Smooth muscle cell (in vitro differentiated cells): ENCODE measurements at regions not wholly inside any gene's neighbourhood (a gene's known extent, or its start where the extent isn't known, plus 50 kb on each side); places are given as distances from the start of the nearest gene placed in this dataset.

ENCODE experiments used
- DNase-seq: peaks from one replicate; lab custom pipeline; 2025; ENCODE audit not compliant: unreplicated experiment; lab: John Stamatoyannopoulos, UW
- H2AFZ ChIP-seq: fragments of 200-600 bp; sonication (generic); 2 replicates; pipeline ENCODE4 v1.6.0; 2016; ENCODE audit warnings: antibody characterized with exemption, low read depth, mild to moderate bottlenecking
- H3F3A ChIP-seq: fragments of 200-600 bp; sonication (generic); 2 replicates; pipeline ENCODE4 v1.6.0; 2017; ENCODE audit warnings: antibody characterized with exemption, low read depth
- H3K27ac ChIP-seq: fragments of 200-600 bp; sonication (generic); 2 replicates; pipeline ENCODE4 v1.5.1; 2016; ENCODE audit warnings: low read depth, mild to moderate bottlenecking
- H3K27me3 ChIP-seq: fragments of 200-600 bp; sonication (generic); 2 replicates; pipeline ENCODE4 v1.6.1; 2016; ENCODE audit warnings: low read depth, mild to moderate bottlenecking
- H3K36me3 ChIP-seq: fragments of 200-600 bp; sonication (generic); 2 replicates; pipeline ENCODE4 v1.5.1; 2016; ENCODE audit warnings: low read depth
- H3K4me1 ChIP-seq: fragments of 200-600 bp; sonication (generic); 2 replicates; pipeline ENCODE4 v1.5.1; 2016; ENCODE audit warnings: low read depth
- H3K4me2 ChIP-seq: fragments of 200-600 bp; sonication (generic); 2 replicates; pipeline ENCODE4 v1.6.0; 2016; ENCODE audit warnings: mild to moderate bottlenecking
- H3K4me3 ChIP-seq: fragments of 200-600 bp; sonication (generic); 2 replicates; pipeline ENCODE4 v1.5.1; 2016; ENCODE audit warnings: mild to moderate bottlenecking
- H3K79me2 ChIP-seq: fragments of 200-600 bp; sonication (generic); 2 replicates; pipeline ENCODE4 v1.6.0; 2016; ENCODE audit warnings: low read depth, mild to moderate bottlenecking
- H3K9ac ChIP-seq: fragments of 200-600 bp; sonication (generic); 2 replicates; pipeline ENCODE4 v1.6.0; 2016; ENCODE audit warnings: low read depth
- H3K9me3 ChIP-seq: fragments of 200-600 bp; sonication (generic); replicated peaks from 2 replicates; pipeline ENCODE4 v1.5.1; 2016; ENCODE audit warnings: low read depth
- H4K20me1 ChIP-seq: fragments of 200-600 bp; sonication (generic); 2 replicates; pipeline ENCODE4 v1.6.0; 2016; ENCODE audit warnings: low read depth
- CTCF ChIP-seq: fragments of 200-600 bp; sonication (generic); IDR thresholded peaks from 2 replicates; pipeline ENCODE4 v1.5.1; 2017; ENCODE audit warnings: borderline replicate concordance, mild to moderate bottlenecking, antibody characterized with exemption; ENCODE audit not compliant: insufficient read depth, poor library complexity, severe bottlenecking
- WGBS: methylation state at CpG from one replicate; pipeline ENCODE4 v1.1.7; 2016; ENCODE audit warnings: low lambda C conversion rate; 5-methylcytosine and 5-hydroxymethylcytosine counted together

- Histone ChIP-seq H2AFZ (peak overlapping the region; percentile 32), H3K9ac (no peak overlapping the region), H3K4me1 (no peaks in the 10 kb centered on the region), H3K27ac (no peak overlapping the region), H3K79me2 (no peaks in the 10 kb centered on the region), H3K9me3 (no peaks in the 10 kb centered on the region), H3K4me2 (no peak overlapping the region), H4K20me1 (no peaks in the 10 kb centered on the region), H3F3A (no peaks in the 10 kb centered on the region), H3K36me3 (no peaks in the 10 kb centered on the region), H3K4me3 (no peak overlapping the region), H3K27me3 (no peaks in the 10 kb centered on the region)
- no peak for TF ChIP-seq CTCF
- WGBS = 58% methylated on average over 2 of the region's 2 CpGs
- no peak for DNase-seq
These were observed 270.3 kb upstream of the CTSO start for GRCh38 chr4:156223985-156224384.

GRCh38 chr4:156217236-156217635, 263.6 kb upstream of the CTSO start:
- H3K27ac ChIP-seq = no peak overlapping the region
- no peaks in the 10 kb centered on the region for H4K20me1 ChIP-seq
- TF ChIP-seq CTCF = no peak
- no peak overlapping the region for H3K4me2 ChIP-seq
- no peak for DNase-seq
- no peaks in the 10 kb centered on the region for H3K4me1 ChIP-seq
- no peak overlapping the region for H3K4me3 ChIP-seq
- H2AFZ ChIP-seq = peak overlapping the region; percentile 30
- H3K9ac ChIP-seq = no peak overlapping the region
- 96% methylated on average over 1 of the region's 1 CpG for WGBS
- H3K9me3 ChIP-seq = no peaks in the 10 kb centered on the region
- no peaks in the 10 kb centered on the region for H3K79me2 ChIP-seq
- no peaks in the 10 kb centered on the region for H3K36me3 ChIP-seq
- no peaks in the 10 kb centered on the region for H3K27me3 ChIP-seq
- no peaks in the 10 kb centered on the region for H3F3A ChIP-seq

- Histone ChIP-seq H3K9me3 (no peaks in the 10 kb centered on the region), H3K4me3 (no peak overlapping the region), H3K79me2 (no peaks in the 10 kb centered on the region), H3K4me2 (no peak overlapping the region), H3K27ac (no peak overlapping the region), H3K36me3 (no peaks in the 10 kb centered on the region), H3K4me1 (peaks cover under 1% of the 10 kb centered on the region), H2AFZ (peak overlapping the region; percentile 42), H3F3A (peaks cover under 1% of the 10 kb centered on the region), H3K27me3 (no peaks in the 10 kb centered on the region), H3K9ac (no peak overlapping the region), H4K20me1 (no peaks in the 10 kb centered on the region)
- no peak for TF ChIP-seq CTCF
- no peak for DNase-seq
These were observed 247.4 kb upstream of the CTSO start for GRCh38 chr4:156201050-156201449.

GRCh38 chr4:156198511-156198910, 244.8 kb upstream of the CTSO start:
- Histone ChIP-seq H3K4me2 (no peak overlapping the region), H3K27ac (no peak overlapping the region), H4K20me1 (no peaks in the 10 kb centered on the region), H2AFZ (no peak overlapping the region), H3K9me3 (no peaks in the 10 kb centered on the region), H3K79me2 (no peaks in the 10 kb centered on the region), H3F3A (peaks cover 3% of the 10 kb centered on the region), H3K27me3 (no peaks in the 10 kb centered on the region), H3K4me1 (peaks cover 3% of the 10 kb centered on the region), H3K36me3 (no peaks in the 10 kb centered on the region), H3K4me3 (no peak overlapping the region), H3K9ac (no peak overlapping the region)
- no peak for TF ChIP-seq CTCF
- DNase-seq = no peak
- WGBS = 97% methylated on average over 15 of the region's 15 CpGs
